ENCODE measurements at regions not wholly inside any gene's neighbourhood (a gene's known extent, or its start where the extent isn't known, plus 50 kb on each side); places are given as distances from the start of the nearest gene placed in this dataset.

- Histone ChIP-seq H4K20me1 (ENCODE audit: insufficient read depth, low read length) (no peaks in the 10 kb centered on the region), H3K9me3 (ENCODE audit: low read length) (no peaks in the 10 kb centered on the region), H3K27ac (ENCODE audit: extremely low read length, insufficient read depth, low read length) (no peak overlapping the region), H3K27me3 (ENCODE audit: control insufficient read depth in 1 of 2, insufficient read depth in 2 of 2, low read length in 2 of 2) (peaks cover 0 to 1% of the 10 kb centered on the region in 2 experiments; a peak in 2 of 5 replicates), H3K9ac (ENCODE audit: insufficient read depth, low read depth, low read length) (no peak overlapping the region), H3K4me2 (ENCODE audit: low read depth, low read length) (no peak overlapping the region), H3K4me1 (ENCODE audit: insufficient read depth, low read length) (no peaks in the 10 kb centered on the region), H2AFZ (ENCODE audit: low read length) (no peak overlapping the region), H3K36me3 (replicated peaks in 1 of 2; ENCODE audit: control insufficient read depth in 1 of 2, insufficient read depth in 2 of 2, low read length in 2 of 2) (no peaks in the 10 kb centered on the region), H3K79me2 (ENCODE audit: insufficient read depth, low read length) (no peaks in the 10 kb centered on the region), H3K4me3 (replicated peaks in 1 of 3; ENCODE audit: insufficient read depth in 1 of 3, low read depth in 2 of 3, low read length in 3 of 3) (no peak overlapping the region)
- WGBS (ENCODE audit: low lambda C conversion rate) = 30% methylated on average over 2 of the region's 2 CpGs
- intact Hi-C loops (cut with micrococcal nuclease; ENCODE audit: unreplicated experiment) (no loop called here), in situ Hi-C loops (cut with HindIII; ENCODE audit: extremely low pct_ligation_motif_present, low pct_unique_long_range_greater_than_20kb) (no loop called here)
- ATAC-seq = no peak
- CTCF ChIA-PET (ENCODE audit: low intra/inter-chr PET ratio, low total read pairs) = no interaction called here
- no peak for FAIRE-seq
- TF ChIP-seq ZNF264 (CRISPR knock-in tag; IDR thresholded peaks at IDR 0.05) = no peak
- TF ChIP-seq ZNF180 (CRISPR knock-in tag; IDR thresholded peaks at IDR 0.05; ENCODE audit: borderline replicate concordance, low read depth) = no peak
- TF ChIP-seq ZNF441 (CRISPR knock-in tag; IDR thresholded peaks at IDR 0.05; ENCODE audit: borderline replicate concordance) = no peak
- DNase-seq (ENCODE audit: low spot score) = no peak
- POLR2A ChIA-PET = no interaction called here
- BruUV-seq (replicated peaks) = no TSS peak
These were observed 111.0 kb upstream of the HMHB1 start for GRCh38 chr5:143700994-143701393.

GRCh38 chr5:143699121-143699520 lies 112.8 kb upstream of the HMHB1 start:
- intact Hi-C loops (cut with micrococcal nuclease; ENCODE audit: unreplicated experiment) = no loop called here
- Histone ChIP-seq H3K4me3 (replicated peaks in 1 of 3; ENCODE audit: insufficient read depth in 1 of 3, low read depth in 2 of 3, low read length in 3 of 3) (no peak overlapping the region), H3K9me3 (ENCODE audit: low read length) (no peaks in the 10 kb centered on the region), H3K27ac (ENCODE audit: extremely low read length, insufficient read depth, low read length) (no peak overlapping the region), H3K4me1 (ENCODE audit: insufficient read depth, low read length) (peaks cover 17% of the 10 kb centered on the region), H4K20me1 (ENCODE audit: insufficient read depth, low read length) (no peaks in the 10 kb centered on the region), H3K4me2 (ENCODE audit: low read depth, low read length) (no peak overlapping the region), H3K27me3 (ENCODE audit: control insufficient read depth in 1 of 2, insufficient read depth in 2 of 2, low read length in 2 of 2) (peaks cover 0 to 1% of the 10 kb centered on the region in 2 experiments; a peak in 2 of 5 replicates), H3K79me2 (ENCODE audit: insufficient read depth, low read length) (no peaks in the 10 kb centered on the region), H3K9ac (ENCODE audit: insufficient read depth, low read depth, low read length) (no peak overlapping the region), H2AFZ (ENCODE audit: low read length) (no peak overlapping the region), H3K36me3 (replicated peaks in 1 of 2; ENCODE audit: control insufficient read depth in 1 of 2, insufficient read depth in 2 of 2, low read length in 2 of 2) (no peaks in the 10 kb centered on the region)
- CTCF ChIA-PET (ENCODE audit: low intra/inter-chr PET ratio, low total read pairs) = no interaction called here
- in situ Hi-C loops (cut with HindIII; ENCODE audit: extremely low pct_ligation_motif_present, low pct_unique_long_range_greater_than_20kb) = no loop called here
- no TSS peak for BruUV-seq (replicated peaks)
- ATAC-seq = no peak
- DNase-seq (ENCODE audit: low spot score) = no peak
- POLR2A ChIA-PET = interaction anchor here (1.3 kb wide), 1 partner anchor 16 kb away, joined by 3 read pairs; no protein-coding TSS in a partner anchor
- WGBS (ENCODE audit: low lambda C conversion rate) = 2% methylated on average over 1 of the region's 1 CpG
- no peak for FAIRE-seq
- TF ChIP-seq THRA (CRISPR knock-in tag; IDR thresholded peaks at IDR 0.05; ENCODE audit: borderline replicate concordance) (no peak), ZNF879 (CRISPR knock-in tag; IDR thresholded peaks at IDR 0.05) (no peak), POGK (CRISPR knock-in tag; conservative IDR thresholded peaks at IDR 0.05) (no peak), ZNF841 (CRISPR knock-in tag; IDR thresholded peaks at IDR 0.05; ENCODE audit: borderline replicate concordance) (no peak), SP5 (CRISPR knock-in tag; IDR thresholded peaks at IDR 0.05; ENCODE audit: borderline replicate concordance, low read depth) (no peak), MBNL3 (CRISPR knock-in tag; conservative IDR thresholded peaks at IDR 0.05) (no peak), TFE3 (CRISPR knock-in tag; IDR thresholded peaks at IDR 0.05) (no peak), ZNF749 (CRISPR knock-in tag; IDR thresholded peaks at IDR 0.05; ENCODE audit: borderline replicate concordance) (no peak)

All from HepG2 (cell line).